GM12878 (cell line): ENCODE measurements at regions not wholly inside any gene's neighbourhood (a gene's known extent, or its start where the extent isn't known, plus 50 kb on each side); places are given as distances from the start of the nearest gene placed in this dataset.

Experiments
- BACH1 ChIP-seq: fragments of 450-650 bp; IDR thresholded peaks from 2 replicates; pipeline ENCODE4 v1.6.1; 2017; ENCODE audit warnings: mild to moderate bottlenecking, borderline replicate concordance
- BHLHE40 ChIP-seq, 2 experiments: fragments of 450-650 bp in 1 of 2; IDR thresholded peaks; 2 replicates each; pipeline ENCODE4 v1.6.1; 2011 to 2017; ENCODE audit warnings: low read depth in 2 of 2, borderline replicate concordance in 1 of 2, improper control_type of control experiment in 1 of 2, low read length in 1 of 2, mild to moderate bottlenecking in 1 of 2
- NR2C2 ChIP-seq: IDR thresholded peaks from 2 replicates; pipeline ENCODE4 v1.6.1; 2011; ENCODE audit warnings: borderline replicate concordance, low read depth; ENCODE audit not compliant: control insufficient read depth, insufficient read length
- TF ChIP-seq, protein P1 (sequence below), 3 experiments: IDR thresholded peaks in 2 of 3; conservative IDR thresholded peaks in 1 of 3; 2 replicates each; pipeline ENCODE4 v1.5.1; 2011; ENCODE audit warnings: low read depth in 3 of 3, low read length in 3 of 3, mild to moderate bottlenecking in 3 of 3, control low read depth in 2 of 3, moderate library complexity in 2 of 3, inconsistent platforms in 1 of 3, mixed read lengths in 1 of 3; ENCODE audit not compliant: control insufficient read depth in 2 of 3, insufficient read depth in 1 of 3; ENCODE audit errors: extremely low read depth in 1 of 3

DNA sequence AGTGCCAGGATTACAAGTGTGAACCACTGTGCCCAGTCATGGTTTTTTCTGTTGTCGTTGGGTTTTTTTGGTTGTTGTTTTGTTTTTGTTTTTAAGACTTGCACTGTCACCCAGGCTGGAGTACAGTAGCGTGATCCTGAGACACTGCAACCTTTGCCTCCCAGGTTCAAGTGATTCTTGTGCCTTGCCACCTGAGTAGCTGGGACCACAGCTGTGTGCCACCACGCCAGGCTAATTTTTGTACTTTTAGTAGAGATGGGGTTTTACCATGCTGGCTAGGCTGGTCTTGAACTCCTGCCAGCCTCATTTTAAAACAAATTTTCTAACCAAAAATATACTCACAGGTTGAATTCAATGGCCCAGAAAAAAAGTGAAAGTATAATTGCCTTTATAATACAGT is 174.1 kb downstream of the AHR start:
- TF ChIP-seq, protein P1, sequence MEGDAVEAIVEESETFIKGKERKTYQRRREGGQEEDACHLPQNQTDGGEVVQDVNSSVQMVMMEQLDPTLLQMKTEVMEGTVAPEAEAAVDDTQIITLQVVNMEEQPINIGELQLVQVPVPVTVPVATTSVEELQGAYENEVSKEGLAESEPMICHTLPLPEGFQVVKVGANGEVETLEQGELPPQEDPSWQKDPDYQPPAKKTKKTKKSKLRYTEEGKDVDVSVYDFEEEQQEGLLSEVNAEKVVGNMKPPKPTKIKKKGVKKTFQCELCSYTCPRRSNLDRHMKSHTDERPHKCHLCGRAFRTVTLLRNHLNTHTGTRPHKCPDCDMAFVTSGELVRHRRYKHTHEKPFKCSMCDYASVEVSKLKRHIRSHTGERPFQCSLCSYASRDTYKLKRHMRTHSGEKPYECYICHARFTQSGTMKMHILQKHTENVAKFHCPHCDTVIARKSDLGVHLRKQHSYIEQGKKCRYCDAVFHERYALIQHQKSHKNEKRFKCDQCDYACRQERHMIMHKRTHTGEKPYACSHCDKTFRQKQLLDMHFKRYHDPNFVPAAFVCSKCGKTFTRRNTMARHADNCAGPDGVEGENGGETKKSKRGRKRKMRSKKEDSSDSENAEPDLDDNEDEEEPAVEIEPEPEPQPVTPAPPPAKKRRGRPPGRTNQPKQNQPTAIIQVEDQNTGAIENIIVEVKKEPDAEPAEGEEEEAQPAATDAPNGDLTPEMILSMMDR (IDR thresholded peaks at IDR 0.05 in 2 of 3, conservative IDR thresholded peaks at IDR 0.05 in 1 of 3; ENCODE audit: control insufficient read depth in 2 of 3, extremely low read depth in 1 of 3, insufficient read depth in 1 of 3, low read depth in 3 of 3, low read length in 3 of 3): no peak
- TF ChIP-seq BHLHE40 (IDR thresholded peaks at IDR 0.05; ENCODE audit: borderline replicate concordance in 1 of 2, low read depth in 2 of 2, low read length in 1 of 2) (no peak), NR2C2 (no peak), BACH1 (no peak)
